Ascending aorta (tissue), 2 donors: ENCODE measurements at regions not wholly inside any gene's neighbourhood (a gene's known extent, or its start where the extent isn't known, plus 50 kb on each side); places are given as distances from the start of the nearest gene placed in this dataset.

Experiments
- DNase-seq, 2 donors: peaks; one replicate each; pipeline ENCODE4 v3.0.0-alpha.2; 2019; ENCODE audit warnings: low spot score in 2 of 2
- H3K27ac ChIP-seq, 2 donors: fragments of 200-600 bp; sonication (generic); one replicate each; pipeline ENCODE4 v1.5.1; 2016 to 2017; ENCODE audit warnings: mild to moderate bottlenecking in 1 of 2
- H3K27me3 ChIP-seq: fragments of 200-600 bp; sonication (generic); one replicate; pipeline ENCODE4 v1.5.1; 2017
- H3K36me3 ChIP-seq, 2 donors: fragments of 200-600 bp; sonication (generic); one replicate each; pipeline ENCODE4 v1.5.1; 2016
- H3K4me1 ChIP-seq, 2 donors: fragments of 200-600 bp; sonication (generic); one replicate each; pipeline ENCODE4 v1.5.1; 2016 to 2017; ENCODE audit warnings: mild to moderate bottlenecking in 1 of 2
- H3K4me3 ChIP-seq, 2 donors: fragments of 200-600 bp; sonication (generic); one replicate each; pipeline ENCODE4 v1.5.1; 2016 to 2017; ENCODE audit warnings: mild to moderate bottlenecking in 1 of 2
- H3K9me3 ChIP-seq, 2 donors: fragments of 200-600 bp; sonication (generic); one replicate each; pipeline ENCODE4 v1.5.1; 2016
- intact Hi-C: fragments of 100-400 bp; cut with DNase I; formaldehyde crosslinking; loops from one replicate; pipeline ENCODE4 v1.15.1; 2023
- TF ChIP-seq, protein P1 (sequence below), 3 experiments: fragments of 200-600 bp in 2 of 3; fragments of 450-650 bp in 1 of 3; sonication (generic) in 2 of 3; IDR thresholded peaks; one replicate each; pipeline ENCODE4 v1.5.1; 2016 to 2019; ENCODE audit warnings: antibody characterized with exemption in 3 of 3, mild to moderate bottlenecking in 1 of 3, moderate library complexity in 1 of 3

DNA sequence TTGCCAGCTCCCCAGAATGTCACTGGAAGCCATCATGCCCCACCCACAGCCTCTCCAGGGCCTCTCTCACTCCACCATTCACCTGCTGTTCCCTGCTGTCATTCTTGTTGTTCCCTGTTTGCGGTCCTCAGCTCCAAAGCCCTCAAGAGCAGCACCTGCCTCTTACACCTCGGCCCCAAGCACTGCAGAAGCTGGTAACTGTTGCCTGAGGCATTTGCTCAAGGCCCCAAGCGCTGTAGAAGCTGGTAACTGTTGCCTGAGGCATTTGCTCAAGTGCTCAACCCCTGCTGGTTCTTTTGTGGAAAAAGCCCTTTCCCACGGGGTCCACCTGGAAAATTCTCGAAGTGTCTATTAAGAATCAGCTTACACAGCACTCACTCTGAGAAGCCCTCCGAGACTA, 78.0 kb downstream of the ARL6IP4 start:
- DNase-seq: no peak
- Histone ChIP-seq H3K9me3 (no peaks in the 10 kb centered on the region), H3K27me3 (no peaks in the 10 kb centered on the region), H3K4me3 (no peak overlapping the region), H3K27ac (no peak overlapping the region), H3K4me1 (peaks cover 10 to 25% of the 10 kb centered on the region in 2 donors), H3K36me3 (no peaks in the 10 kb centered on the region)
- intact Hi-C loops: loop anchor here (5.0 kb wide), 1 partner anchor 39 kb away; no protein-coding TSS in a partner anchor
- TF ChIP-seq, protein P1, sequence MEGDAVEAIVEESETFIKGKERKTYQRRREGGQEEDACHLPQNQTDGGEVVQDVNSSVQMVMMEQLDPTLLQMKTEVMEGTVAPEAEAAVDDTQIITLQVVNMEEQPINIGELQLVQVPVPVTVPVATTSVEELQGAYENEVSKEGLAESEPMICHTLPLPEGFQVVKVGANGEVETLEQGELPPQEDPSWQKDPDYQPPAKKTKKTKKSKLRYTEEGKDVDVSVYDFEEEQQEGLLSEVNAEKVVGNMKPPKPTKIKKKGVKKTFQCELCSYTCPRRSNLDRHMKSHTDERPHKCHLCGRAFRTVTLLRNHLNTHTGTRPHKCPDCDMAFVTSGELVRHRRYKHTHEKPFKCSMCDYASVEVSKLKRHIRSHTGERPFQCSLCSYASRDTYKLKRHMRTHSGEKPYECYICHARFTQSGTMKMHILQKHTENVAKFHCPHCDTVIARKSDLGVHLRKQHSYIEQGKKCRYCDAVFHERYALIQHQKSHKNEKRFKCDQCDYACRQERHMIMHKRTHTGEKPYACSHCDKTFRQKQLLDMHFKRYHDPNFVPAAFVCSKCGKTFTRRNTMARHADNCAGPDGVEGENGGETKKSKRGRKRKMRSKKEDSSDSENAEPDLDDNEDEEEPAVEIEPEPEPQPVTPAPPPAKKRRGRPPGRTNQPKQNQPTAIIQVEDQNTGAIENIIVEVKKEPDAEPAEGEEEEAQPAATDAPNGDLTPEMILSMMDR (IDR thresholded peaks at IDR 0.05): no peak

DNA sequence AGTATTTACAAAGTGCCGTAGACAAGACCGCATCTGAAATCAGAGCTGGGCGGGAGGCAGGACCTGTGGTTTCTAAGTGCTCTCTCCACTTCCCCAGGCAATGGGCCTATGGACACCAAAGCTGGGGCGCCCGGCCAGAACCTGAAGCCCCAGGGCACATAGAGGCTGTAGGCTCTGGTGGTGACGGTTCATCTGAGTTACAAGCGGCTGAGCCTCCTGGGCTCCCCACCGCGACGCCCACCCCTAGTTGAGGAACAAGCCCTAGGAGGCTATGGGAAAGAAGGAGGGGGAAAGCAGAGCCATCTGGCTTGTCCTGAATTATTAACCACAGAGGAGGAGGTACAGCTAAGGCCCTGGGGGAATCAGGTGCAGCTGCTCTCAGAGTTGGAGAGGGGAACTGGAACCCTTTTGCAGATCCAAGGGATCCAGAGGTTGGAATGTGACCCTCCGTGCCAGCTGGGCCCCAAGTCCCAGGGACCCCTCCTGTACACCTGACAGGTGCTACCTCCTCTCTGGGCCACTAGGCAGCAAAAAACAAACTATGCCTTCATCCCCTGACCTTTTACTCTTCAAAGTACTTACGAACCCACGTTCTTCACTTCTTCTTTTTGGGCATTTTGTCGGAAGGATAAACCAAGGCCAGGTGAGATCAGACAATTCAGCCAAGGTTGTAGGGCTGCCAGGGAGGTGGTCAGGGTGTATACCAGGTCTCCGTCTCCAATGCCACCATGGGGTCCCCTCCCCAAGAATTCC, 77.2 kb downstream of the ARL6IP4 start:
- Histone ChIP-seq H3K4me1 (peaks cover 4 to 17% of the 10 kb centered on the region in 2 donors), H3K4me3 (no peak overlapping the region), H3K27ac (no peak overlapping the region), H3K9me3 (no peaks in the 10 kb centered on the region), H3K27me3 (no peaks in the 10 kb centered on the region), H3K36me3 (no peaks in the 10 kb centered on the region)
- no peak for DNase-seq
- TF ChIP-seq, protein P1 (IDR thresholded peaks at IDR 0.05): no peak
- intact Hi-C loops: loop anchor here (5.0 kb wide), 1 partner anchor 40 kb away; no protein-coding TSS in a partner anchor

DNA sequence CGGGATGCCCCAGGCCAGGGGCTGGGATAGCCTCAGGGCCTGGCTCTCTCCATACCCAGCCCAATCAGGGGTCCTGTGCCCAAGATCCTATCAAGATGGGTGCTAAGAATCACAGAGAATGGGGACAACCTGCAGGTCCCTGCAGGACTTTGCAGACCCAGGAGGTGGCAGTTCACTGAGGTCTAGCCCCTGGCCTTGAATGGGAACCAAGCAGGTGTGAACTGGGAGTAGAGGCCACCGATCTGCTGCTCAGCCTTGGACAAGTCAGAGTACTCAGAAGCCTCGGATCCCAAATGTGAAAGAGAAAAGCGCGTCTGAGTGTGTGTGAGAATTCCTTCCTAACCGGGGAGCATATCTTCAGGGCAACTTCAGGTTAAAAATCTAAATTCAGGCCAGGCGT, 76.2 kb downstream of the ARL6IP4 start:
- intact Hi-C loops: loop anchor here (5.0 kb wide), 1 partner anchor 41 kb away; no protein-coding TSS in a partner anchor
- H3K9me3 ChIP-seq: no peaks in the 10 kb centered on the region
- no peaks in the 10 kb centered on the region for H3K36me3 ChIP-seq
- no peak overlapping the region for H3K27ac ChIP-seq
- peaks cover 4 to 8% of the 10 kb centered on the region in 2 donors for H3K4me1 ChIP-seq
- H3K27me3 ChIP-seq: no peaks in the 10 kb centered on the region
- H3K4me3 ChIP-seq: no peak overlapping the region
- DNase-seq: no peak
- TF ChIP-seq, protein P1 (IDR thresholded peaks at IDR 0.05): no peak

DNA sequence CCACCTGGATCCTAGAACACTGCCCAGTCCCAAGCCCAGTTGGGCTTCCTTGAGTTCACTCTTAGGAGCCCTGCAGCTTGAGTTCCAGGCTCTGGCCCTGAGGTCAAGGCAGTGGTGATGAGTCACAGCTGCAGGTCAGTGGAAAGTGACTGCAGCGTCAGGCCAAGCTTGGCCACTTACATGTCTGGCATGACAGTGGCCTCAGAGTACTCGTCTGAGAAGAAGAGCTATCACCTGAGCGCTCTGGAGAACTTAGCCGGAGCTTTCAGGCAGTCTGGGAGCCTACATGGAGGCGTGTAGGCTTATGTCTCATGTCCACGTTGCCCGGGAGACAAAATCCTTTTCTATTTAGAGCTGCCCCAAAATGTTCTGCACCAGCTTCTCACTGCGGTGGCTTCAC, 75.6 kb downstream of the ARL6IP4 start:
- DNase-seq: no peak
- no peak overlapping the region for H3K4me3 ChIP-seq
- peaks cover 4 to 8% of the 10 kb centered on the region in 2 donors for H3K4me1 ChIP-seq
- H3K27ac ChIP-seq: no peak overlapping the region
- H3K9me3 ChIP-seq: no peaks in the 10 kb centered on the region
- no peaks in the 10 kb centered on the region for H3K36me3 ChIP-seq
- H3K27me3 ChIP-seq: no peaks in the 10 kb centered on the region
- intact Hi-C loops: loop anchor here (5.0 kb wide), 1 partner anchor 41 kb away; no protein-coding TSS in a partner anchor
- TF ChIP-seq, protein P1 (IDR thresholded peaks at IDR 0.05): no peak

DNA sequence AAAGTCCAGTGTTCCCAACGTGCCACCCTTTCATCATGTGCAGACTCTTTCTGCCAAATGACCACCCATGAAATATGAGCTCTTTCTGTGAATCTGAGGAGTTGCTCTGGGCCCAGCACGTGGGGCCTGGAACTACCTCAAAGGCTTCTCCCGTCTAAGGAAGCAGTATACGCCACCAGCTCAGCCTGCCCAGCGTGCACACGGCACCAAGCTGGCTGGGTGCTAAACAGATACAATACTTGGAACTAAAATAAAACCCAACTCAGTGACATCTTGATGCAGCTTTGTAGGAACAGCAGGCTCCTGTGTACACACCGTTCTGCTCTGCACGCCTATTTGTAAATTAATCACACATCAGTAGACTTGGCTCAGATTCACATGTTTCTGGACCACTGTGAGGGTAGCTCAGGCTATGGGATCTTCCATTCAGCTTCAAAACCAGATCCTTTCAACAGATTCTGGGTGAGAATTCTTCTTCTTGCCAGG, 74.8 kb downstream of the ARL6IP4 start:
- Histone ChIP-seq H3K36me3 (no peaks in the 10 kb centered on the region), H3K4me3 (no peak overlapping the region), H3K27ac (no peak overlapping the region), H3K9me3 (no peaks in the 10 kb centered on the region), H3K4me1 (peaks cover 4 to 12% of the 10 kb centered on the region in 2 donors), H3K27me3 (no peaks in the 10 kb centered on the region)
- TF ChIP-seq, protein P1 (IDR thresholded peaks at IDR 0.05): no peak
- intact Hi-C loops: loop anchor here (5.0 kb wide), 1 partner anchor 42 kb away; no protein-coding TSS in a partner anchor
- DNase-seq: no peak
